ENCODE measurements at regions not wholly inside any gene's neighbourhood (a gene's known extent, or its start where the extent isn't known, plus 50 kb on each side); places are given as distances from the start of the nearest gene placed in this dataset.

DNA sequence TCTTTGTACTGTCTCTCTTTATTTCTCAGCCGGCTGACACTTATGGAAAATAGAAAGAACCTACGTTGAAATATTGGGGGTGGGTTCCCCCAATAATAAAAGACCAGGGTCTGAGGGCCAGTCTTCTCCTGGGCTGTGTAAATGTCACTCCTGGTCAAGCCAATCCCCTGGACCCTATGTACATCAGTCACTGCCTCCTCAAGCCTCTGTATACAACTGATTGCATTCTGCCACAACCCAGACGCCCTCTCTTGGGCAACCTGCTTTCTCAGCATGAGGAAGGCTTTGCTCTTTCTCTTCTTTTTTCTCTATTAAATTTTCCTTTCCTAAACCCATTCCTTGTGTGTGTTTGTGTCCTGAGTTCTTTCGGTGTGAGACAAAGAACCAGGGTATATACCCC is 84.1 kb upstream of the SERBP1 start:
- peaks cover 64% of the 10 kb centered on the region for H3K27me3 ChIP-seq (ENCODE audit: control insufficient read depth, insufficient read depth, low read length)
- no peak overlapping the region for H3K27ac ChIP-seq (ENCODE audit: low read length)
- no peak overlapping the region for H3K4me3 ChIP-seq (ENCODE audit: low read length)
- peaks cover 5% of the 10 kb centered on the region for H3K9me3 ChIP-seq (ENCODE audit: control insufficient read depth, low read depth, low read length)
- peaks cover 6% of the 10 kb centered on the region for H3K4me1 ChIP-seq (ENCODE audit: control insufficient read depth, low read depth, low read length)
- H3K36me3 ChIP-seq (ENCODE audit: control insufficient read depth, low read depth, low read length) = no peaks in the 10 kb centered on the region
- H3K9ac ChIP-seq (ENCODE audit: low read length) = no peak overlapping the region

DNA sequence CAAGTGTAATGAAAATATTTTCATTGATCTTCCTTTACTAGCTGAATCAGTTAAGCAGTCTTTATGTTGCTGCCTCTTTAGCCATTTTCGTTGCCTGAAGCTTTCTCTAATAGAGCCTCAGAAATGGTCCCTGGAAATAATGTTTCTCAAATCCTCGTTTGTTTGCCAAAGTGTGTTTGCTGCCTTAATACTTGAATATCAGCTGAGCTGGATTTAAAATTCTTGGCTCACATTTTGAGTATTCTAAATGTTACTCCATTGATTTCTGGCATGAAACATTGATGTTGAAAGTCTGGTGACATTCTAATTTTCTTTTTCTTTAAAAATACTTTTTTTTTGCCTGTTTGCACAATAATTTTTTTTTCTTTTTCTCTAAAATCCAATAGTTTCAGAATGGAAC is 84.6 kb upstream of the SERBP1 start:
- Histone ChIP-seq H3K27me3 (ENCODE audit: control insufficient read depth, insufficient read depth, low read length) (peaks cover 69% of the 10 kb centered on the region), H3K9ac (ENCODE audit: low read length) (no peak overlapping the region), H3K4me3 (ENCODE audit: low read length) (no peak overlapping the region), H3K27ac (ENCODE audit: low read length) (no peak overlapping the region), H3K4me1 (ENCODE audit: control insufficient read depth, low read depth, low read length) (peaks cover 6% of the 10 kb centered on the region), H3K36me3 (ENCODE audit: control insufficient read depth, low read depth, low read length) (no peaks in the 10 kb centered on the region), H3K9me3 (ENCODE audit: control insufficient read depth, low read depth, low read length) (peaks cover 5% of the 10 kb centered on the region)

DNA sequence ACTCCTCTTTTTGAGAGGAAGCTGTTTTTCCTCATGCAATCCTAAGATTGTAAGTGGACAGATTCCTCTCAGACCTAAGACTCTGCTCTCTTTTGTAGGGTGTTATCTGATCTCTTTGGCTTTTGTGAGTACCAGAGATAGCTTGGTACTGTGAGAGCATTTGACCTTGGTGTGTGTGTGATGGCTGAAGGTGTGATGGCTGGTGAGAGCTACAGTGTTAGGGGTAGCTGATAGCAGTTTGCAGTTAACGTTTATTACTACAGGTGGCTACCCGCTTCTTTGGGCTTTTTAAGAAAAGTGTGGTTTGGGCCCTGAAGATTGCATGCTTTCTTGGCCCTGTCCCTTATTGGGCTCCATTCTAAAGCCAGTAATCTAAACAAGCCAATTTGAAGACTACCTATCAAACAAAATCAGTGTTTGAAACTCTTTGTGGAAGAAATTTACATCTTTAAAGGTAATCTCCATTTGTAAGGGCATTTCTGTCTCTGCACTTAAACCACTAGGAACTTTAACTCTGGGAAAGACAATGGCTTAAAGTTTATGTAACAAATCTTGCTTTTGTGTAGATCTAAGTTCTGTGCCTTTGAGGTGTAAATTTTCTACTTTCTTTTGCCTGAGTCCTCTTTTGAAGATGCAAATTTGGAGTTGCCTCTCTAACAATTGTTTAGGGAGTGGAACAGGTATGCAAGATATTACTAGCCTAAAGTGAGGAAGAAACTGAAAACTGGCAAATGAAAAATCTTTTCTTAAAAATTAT is 85.3 kb upstream of the SERBP1 start:
- peaks cover 6% of the 10 kb centered on the region for H3K4me1 ChIP-seq (ENCODE audit: control insufficient read depth, low read depth, low read length)
- H3K27ac ChIP-seq (ENCODE audit: low read length) = no peak overlapping the region
- no peaks in the 10 kb centered on the region for H3K36me3 ChIP-seq (ENCODE audit: control insufficient read depth, low read depth, low read length)
- H3K9me3 ChIP-seq (ENCODE audit: control insufficient read depth, low read depth, low read length) = peaks cover 5% of the 10 kb centered on the region
- H3K27me3 ChIP-seq (ENCODE audit: control insufficient read depth, insufficient read depth, low read length) = peaks cover 71% of the 10 kb centered on the region
- H3K4me3 ChIP-seq (ENCODE audit: low read length) = no peak overlapping the region
- H3K9ac ChIP-seq (ENCODE audit: low read length) = no peak overlapping the region

DNA sequence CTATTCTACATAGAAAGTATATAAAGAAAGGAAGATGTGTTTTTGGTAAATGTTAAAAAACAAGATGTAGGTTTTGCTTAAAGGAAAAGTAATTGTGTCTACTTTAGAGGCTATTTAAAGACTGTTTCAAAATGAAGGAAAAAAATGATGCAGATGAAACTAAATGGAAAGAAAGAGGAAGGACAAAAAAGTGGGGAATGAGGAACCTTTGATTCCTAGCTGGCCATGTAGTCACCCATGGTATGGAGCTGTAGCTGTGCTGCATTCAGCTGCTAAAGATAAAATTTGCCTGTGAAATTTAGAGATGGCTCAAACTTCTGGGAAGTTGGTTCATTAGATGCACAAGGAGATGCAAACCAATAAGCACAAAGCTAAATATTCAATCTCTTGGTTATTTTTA is 86.8 kb upstream of the SERBP1 start:
- Histone ChIP-seq H3K36me3 (ENCODE audit: control insufficient read depth, low read depth, low read length) (no peaks in the 10 kb centered on the region), H3K27ac (ENCODE audit: low read length) (no peak overlapping the region), H3K27me3 (ENCODE audit: control insufficient read depth, insufficient read depth, low read length) (peaks cover 83% of the 10 kb centered on the region), H3K9me3 (ENCODE audit: control insufficient read depth, low read depth, low read length) (peaks cover 5% of the 10 kb centered on the region), H3K4me3 (ENCODE audit: low read length) (no peak overlapping the region), H3K9ac (ENCODE audit: low read length) (no peak overlapping the region), H3K4me1 (ENCODE audit: control insufficient read depth, low read depth, low read length) (peaks cover 6% of the 10 kb centered on the region)

DNA sequence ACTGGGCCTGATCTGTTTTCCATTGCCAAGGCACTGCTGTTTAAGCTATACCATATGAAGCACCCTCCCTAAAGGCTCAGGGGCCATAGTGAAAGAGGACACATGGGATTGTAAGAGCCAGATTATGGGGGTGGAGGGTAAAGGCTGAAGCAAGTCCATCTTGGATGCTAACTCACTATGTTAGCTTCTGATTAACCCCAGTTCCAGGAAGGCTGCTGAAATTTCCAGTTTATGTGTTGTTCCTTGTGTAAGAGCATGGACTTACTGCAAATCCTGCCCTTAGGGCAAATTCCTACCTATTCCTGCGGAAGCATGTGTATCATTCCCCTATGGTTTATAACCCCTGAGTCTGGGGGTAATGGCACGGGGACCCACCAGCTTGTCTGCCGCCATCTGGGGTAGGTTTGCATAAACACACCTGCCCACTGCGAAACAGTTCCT is 91.8 kb upstream of the SERBP1 start:
- Histone ChIP-seq H3K27me3 (ENCODE audit: control insufficient read depth, insufficient read depth, low read length) (peaks cover 60% of the 10 kb centered on the region), H3K36me3 (ENCODE audit: control insufficient read depth, low read depth, low read length) (no peaks in the 10 kb centered on the region), H3K4me3 (ENCODE audit: low read length) (no peak overlapping the region), H3K9me3 (ENCODE audit: control insufficient read depth, low read depth, low read length) (no peaks in the 10 kb centered on the region), H3K27ac (ENCODE audit: low read length) (no peak overlapping the region), H3K4me1 (ENCODE audit: control insufficient read depth, low read depth, low read length) (no peaks in the 10 kb centered on the region), H3K9ac (ENCODE audit: low read length) (no peak overlapping the region)

DNA sequence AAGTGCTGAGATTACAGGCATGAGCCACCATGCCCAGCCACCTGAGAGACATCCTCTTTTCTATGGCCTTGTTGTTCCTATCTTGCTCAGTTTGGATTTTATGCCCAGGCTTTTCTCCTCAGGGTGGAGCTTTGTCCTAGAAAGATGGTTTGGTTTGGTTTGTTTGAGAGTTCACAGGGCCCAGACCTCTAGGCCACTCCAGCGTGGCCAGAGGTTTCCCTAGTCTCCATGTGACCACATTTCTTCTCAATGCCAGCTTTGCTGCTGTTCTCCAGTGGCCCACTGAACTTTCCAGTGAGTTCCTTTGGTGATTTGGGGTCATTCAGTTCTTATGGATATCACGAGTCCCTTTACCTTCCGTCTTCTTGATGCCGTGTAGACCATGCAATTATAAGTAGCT is 92.6 kb upstream of the SERBP1 start:
- Histone ChIP-seq H3K4me1 (ENCODE audit: control insufficient read depth, low read depth, low read length) (no peaks in the 10 kb centered on the region), H3K27ac (ENCODE audit: low read length) (no peak overlapping the region), H3K9me3 (ENCODE audit: control insufficient read depth, low read depth, low read length) (no peaks in the 10 kb centered on the region), H3K36me3 (ENCODE audit: control insufficient read depth, low read depth, low read length) (no peaks in the 10 kb centered on the region), H3K27me3 (ENCODE audit: control insufficient read depth, insufficient read depth, low read length) (peaks cover 52% of the 10 kb centered on the region), H3K4me3 (ENCODE audit: low read length) (no peak overlapping the region), H3K9ac (ENCODE audit: low read length) (no peak overlapping the region)

DNA sequence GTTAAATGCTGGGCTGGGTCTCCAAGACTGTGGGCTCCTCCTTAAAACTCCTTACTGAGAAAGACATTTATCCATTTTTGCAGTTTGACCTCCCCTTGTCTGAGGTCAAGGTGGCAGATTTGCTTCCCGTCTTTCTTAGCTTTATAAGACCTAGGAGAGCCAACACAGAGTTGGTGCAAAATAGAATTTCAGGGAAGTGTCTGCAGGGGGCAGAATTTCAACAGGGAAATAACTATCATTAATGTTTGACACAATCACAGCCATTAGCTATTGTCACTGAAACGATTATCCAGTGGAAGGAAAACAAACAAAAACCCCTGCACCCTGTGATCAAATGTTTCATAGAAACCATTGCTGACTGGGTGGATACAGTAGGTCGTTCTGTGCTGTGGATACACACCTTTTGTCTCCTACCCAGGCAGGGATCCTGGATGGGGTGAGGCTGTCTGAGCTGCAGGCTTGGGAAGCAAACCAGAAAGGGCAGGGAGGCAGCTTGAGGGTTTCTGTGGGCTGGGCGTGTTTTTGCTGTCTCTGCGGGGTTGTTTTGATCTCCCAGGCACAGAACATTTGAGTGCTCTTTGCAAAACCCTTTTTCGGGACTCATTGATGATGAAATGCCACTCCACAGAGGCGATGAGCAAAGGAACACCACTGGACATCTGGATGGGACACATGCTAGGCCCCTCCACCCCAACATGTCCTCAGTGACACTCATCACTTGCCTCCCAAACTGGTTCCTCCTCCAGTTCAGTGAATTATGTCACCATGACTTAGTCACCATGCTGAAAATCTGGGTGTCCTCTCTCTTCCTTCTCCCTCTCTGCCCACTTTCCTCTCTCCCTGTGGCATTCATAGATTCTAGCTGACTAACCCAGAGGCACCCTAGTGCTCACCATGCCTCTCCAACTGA is 94.2 kb upstream of the SERBP1 start:
- H3K4me3 ChIP-seq (ENCODE audit: low read length) = no peak overlapping the region
- no peaks in the 10 kb centered on the region for H3K36me3 ChIP-seq (ENCODE audit: control insufficient read depth, low read depth, low read length)

DNA sequence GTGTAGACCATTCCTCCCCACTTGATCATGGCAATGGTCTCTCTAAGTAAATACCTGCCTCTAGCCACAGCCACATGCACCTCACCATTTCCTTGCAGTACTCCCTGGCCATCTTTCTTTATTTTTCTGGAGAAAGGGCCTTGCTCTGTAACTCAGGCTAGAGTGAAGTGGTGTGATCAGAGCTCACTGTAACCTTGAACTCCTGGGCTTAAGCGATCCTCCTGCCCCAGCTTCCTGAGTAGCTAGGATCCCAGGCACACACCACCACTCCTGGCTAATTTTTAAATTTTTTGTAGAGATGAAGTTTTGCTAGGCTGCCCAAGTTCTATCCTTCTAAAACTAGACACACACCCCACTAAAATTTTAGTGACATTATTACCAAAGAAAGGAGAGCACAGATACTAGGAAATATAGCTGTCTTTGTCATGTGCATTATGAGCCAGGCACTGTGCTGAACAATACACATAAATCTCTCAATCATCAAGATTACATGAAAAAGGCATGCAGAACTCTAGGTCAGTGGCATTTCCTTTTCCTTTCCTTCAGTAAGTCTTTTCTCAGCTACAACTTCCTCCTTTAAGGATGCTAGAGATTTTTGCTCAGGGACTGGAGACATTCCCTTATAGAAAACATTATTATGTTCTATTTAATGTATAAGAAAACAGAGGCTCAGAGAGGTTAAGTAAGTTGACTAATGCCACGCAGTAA is 95.0 kb upstream of the SERBP1 start:
- H3K9me3 ChIP-seq (ENCODE audit: control insufficient read depth, low read depth, low read length) = no peaks in the 10 kb centered on the region
- peaks cover 30% of the 10 kb centered on the region for H3K27me3 ChIP-seq (ENCODE audit: control insufficient read depth, insufficient read depth, low read length)
- no peak overlapping the region for H3K4me3 ChIP-seq (ENCODE audit: low read length)
- H3K4me1 ChIP-seq (ENCODE audit: control insufficient read depth, low read depth, low read length) = no peaks in the 10 kb centered on the region
- H3K36me3 ChIP-seq (ENCODE audit: control insufficient read depth, low read depth, low read length) = no peaks in the 10 kb centered on the region
- H3K9ac ChIP-seq (ENCODE audit: low read length) = no peak overlapping the region
- H3K27ac ChIP-seq (ENCODE audit: low read length) = no peak overlapping the region

More for the DNA sequence above, 94.2 kb upstream of the SERBP1 start:
- Histone ChIP-seq H3K27me3 (ENCODE audit: control insufficient read depth, insufficient read depth, low read length) (peaks cover 36% of the 10 kb centered on the region), H3K9ac (ENCODE audit: low read length) (no peak overlapping the region), H3K9me3 (ENCODE audit: control insufficient read depth, low read depth, low read length) (no peaks in the 10 kb centered on the region), H3K4me1 (ENCODE audit: control insufficient read depth, low read depth, low read length) (no peaks in the 10 kb centered on the region), H3K27ac (ENCODE audit: low read length) (no peak overlapping the region)

DNA sequence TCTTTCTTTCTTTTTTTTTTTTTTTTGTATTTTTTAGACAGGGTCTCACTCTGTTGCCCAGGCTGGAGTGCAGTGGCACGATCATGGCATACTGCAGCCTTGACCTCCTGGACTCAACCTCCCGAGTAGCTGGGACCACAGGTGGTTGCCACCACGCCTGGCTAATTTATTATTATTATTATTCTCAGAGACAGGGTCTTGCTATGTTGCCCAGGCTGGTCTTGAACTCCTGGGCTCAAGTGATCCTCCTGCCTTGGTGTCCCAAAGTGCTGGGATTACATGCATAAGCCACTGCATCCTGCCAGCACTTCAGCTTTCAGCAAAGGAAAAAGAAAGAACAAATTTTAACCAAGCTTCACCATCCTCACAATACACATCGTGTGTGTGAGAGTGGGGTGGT is 97.9 kb upstream of the SERBP1 start:
- H3K9ac ChIP-seq (ENCODE audit: low read length) = no peak overlapping the region
- H3K4me3 ChIP-seq (ENCODE audit: low read length) = no peak overlapping the region
- no peaks in the 10 kb centered on the region for H3K9me3 ChIP-seq (ENCODE audit: control insufficient read depth, low read depth, low read length)
- H3K27me3 ChIP-seq (ENCODE audit: control insufficient read depth, insufficient read depth, low read length) = peaks cover 7% of the 10 kb centered on the region
- H3K36me3 ChIP-seq (ENCODE audit: control insufficient read depth, low read depth, low read length) = no peaks in the 10 kb centered on the region
- no peaks in the 10 kb centered on the region for H3K4me1 ChIP-seq (ENCODE audit: control insufficient read depth, low read depth, low read length)
- H3K27ac ChIP-seq (ENCODE audit: low read length) = no peak overlapping the region

DNA sequence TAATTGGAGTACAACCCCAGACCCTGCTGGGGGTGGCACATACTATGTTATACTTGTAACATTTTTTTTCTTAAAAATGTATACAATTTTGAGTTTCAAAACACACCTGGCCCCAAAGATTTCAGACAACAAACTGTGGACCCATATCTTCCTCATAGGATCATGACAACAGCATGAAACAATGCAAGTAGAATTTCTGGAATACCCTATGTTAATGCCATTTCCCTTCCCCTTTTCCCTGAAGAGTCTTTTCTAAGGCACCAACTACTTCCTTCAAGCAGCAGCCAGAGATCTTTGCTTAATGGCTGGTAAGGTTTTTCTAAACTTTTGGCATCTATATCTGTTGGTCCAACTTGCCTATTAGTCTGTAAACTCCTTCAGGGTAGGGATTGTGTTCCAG is 99.9 kb upstream of the SERBP1 start:
- Histone ChIP-seq H3K36me3 (ENCODE audit: control insufficient read depth, low read depth, low read length) (no peaks in the 10 kb centered on the region), H3K27me3 (ENCODE audit: control insufficient read depth, insufficient read depth, low read length) (no peaks in the 10 kb centered on the region), H3K27ac (ENCODE audit: low read length) (no peak overlapping the region), H3K9me3 (ENCODE audit: control insufficient read depth, low read depth, low read length) (no peaks in the 10 kb centered on the region), H3K9ac (ENCODE audit: low read length) (no peak overlapping the region), H3K4me1 (ENCODE audit: control insufficient read depth, low read depth, low read length) (no peaks in the 10 kb centered on the region), H3K4me3 (ENCODE audit: low read length) (no peak overlapping the region)

DNA sequence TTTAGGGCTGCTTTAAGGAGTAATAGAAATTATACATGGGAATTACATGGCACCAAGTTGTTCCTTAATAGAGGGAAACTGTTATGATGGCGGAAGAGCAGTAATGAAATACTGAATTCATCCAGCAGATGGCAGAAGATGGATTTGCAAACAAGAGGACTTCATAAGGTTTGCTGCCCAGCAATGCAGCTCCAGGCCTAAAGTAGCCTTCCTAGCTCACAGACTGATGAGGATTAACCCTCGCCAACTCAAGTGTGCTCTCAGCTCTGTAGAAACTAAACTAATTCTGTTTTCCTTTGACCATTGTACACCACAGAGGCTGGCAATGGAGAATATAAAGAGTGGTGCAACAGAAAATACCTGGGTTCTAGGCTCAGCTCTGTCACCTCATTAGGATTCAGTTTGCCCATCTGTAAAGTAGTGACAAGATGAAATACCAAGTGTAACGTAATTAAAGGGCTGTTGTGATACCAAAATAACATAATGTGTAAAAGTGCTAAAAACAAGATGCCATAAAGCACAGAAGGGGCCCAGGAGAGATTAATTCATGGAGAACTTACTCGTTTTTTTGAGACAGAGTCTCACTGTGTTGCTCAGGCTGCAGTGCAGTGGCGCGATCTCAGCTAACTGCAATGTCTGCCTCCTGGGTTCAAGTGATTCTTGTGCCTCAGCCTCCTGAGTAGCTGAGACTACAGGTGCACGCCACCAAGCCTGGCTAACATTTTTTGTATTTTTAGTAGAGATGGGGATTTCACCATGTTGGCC is 102.4 kb upstream of the SERBP1 start:
- Histone ChIP-seq H3K27ac (ENCODE audit: low read length) (no peak overlapping the region), H3K36me3 (ENCODE audit: control insufficient read depth, low read depth, low read length) (no peaks in the 10 kb centered on the region), H3K9me3 (ENCODE audit: control insufficient read depth, low read depth, low read length) (no peaks in the 10 kb centered on the region), H3K27me3 (ENCODE audit: control insufficient read depth, insufficient read depth, low read length) (no peaks in the 10 kb centered on the region), H3K4me1 (ENCODE audit: control insufficient read depth, low read depth, low read length) (no peaks in the 10 kb centered on the region), H3K9ac (ENCODE audit: low read length) (no peak overlapping the region), H3K4me3 (ENCODE audit: low read length) (no peak overlapping the region)
